HepG2 (cell line): ENCODE measurements at regions not wholly inside any gene's neighbourhood (a gene's known extent, or its start where the extent isn't known, plus 50 kb on each side); places are given as distances from the start of the nearest gene placed in this dataset.

Experiments used
- ATAC-seq: fragments of 200-7000 bp; cut with Tn5 transposase; 3 replicates; pipeline ENCODE4 v1.9.1; 2020; ENCODE audit warnings: mild to moderate bottlenecking, moderate library complexity
- BruUV-seq: library from RNA; stranded (reverse); fragments of 400-500 nt; replicated peaks from 2 replicates; lab custom pipeline; 2021; lab: Mats Ljungman, UMichigan
- CTCF ChIA-PET: fragments of 300-600 bp; formaldehyde crosslinking; extraction: SDS; loops from one replicate; lab custom pipeline; 2021; ENCODE audit warnings: low total read pairs, inconsistent platforms, low intra/inter-chr PET ratio; lab: Yijun Ruan, JAX
- POLR2A ChIA-PET: fragments of 350-600 bp; sonication (Branson Sonifier 250); formaldehyde crosslinking; loops from one replicate; lab custom pipeline; 2020; ENCODE audit warnings: antibody characterized with exemption, inconsistent platforms; lab: Yijun Ruan, JAX
- DNase-seq: peaks from one replicate; pipeline ENCODE4 v3.0.0-alpha.2; 2015; ENCODE audit warnings: low spot score
- FAIRE-seq: peaks from 3 replicates; lab custom pipeline; 2011; peaks lifted over from hg19 to GRCh38; lab: Jason Lieb, UNC
- H2AFZ ChIP-seq: one replicate; pipeline ENCODE4 v1.6.1; 2011; ENCODE audit warnings: low read length, inconsistent platforms
- H3K27ac ChIP-seq: fragments of 300-600 bp; 3 replicates; pipeline ENCODE4 v1.8.0; 2011; ENCODE audit warnings: mixed run types, mild to moderate bottlenecking, mixed read lengths, low read length, inconsistent platforms; ENCODE audit not compliant: insufficient read depth; ENCODE audit errors: extremely low read length
- H3K27me3 ChIP-seq, 2 experiments: fragments of 200-600 bp in 1 of 2; 2 replicates in 1 of 2; 3 replicates in 1 of 2; pipeline versions ENCODE4 v1.6.0 to v1.8.0; 2011; ENCODE audit warnings: low read length in 2 of 2, mild to moderate bottlenecking in 2 of 2, moderate library complexity in 2 of 2, inconsistent platforms in 1 of 2; ENCODE audit not compliant: insufficient read depth in 2 of 2, control insufficient read depth in 1 of 2
- H3K36me3 ChIP-seq, 2 experiments: fragments of 200-600 bp in 1 of 2; replicated peaks in 1 of 2; 2 replicates in 1 of 2; 3 replicates in 1 of 2; pipeline versions ENCODE4 v1.5.1 to v1.8.0; 2011; ENCODE audit warnings: low read length in 2 of 2, inconsistent platforms in 1 of 2; ENCODE audit not compliant: insufficient read depth in 2 of 2, control insufficient read depth in 1 of 2
- H3K4me1 ChIP-seq: 2 replicates; pipeline ENCODE4 v1.5.1; 2012; ENCODE audit warnings: low read length, inconsistent platforms; ENCODE audit not compliant: insufficient read depth
- H3K4me2 ChIP-seq: 2 replicates; pipeline ENCODE4 v1.6.0; 2011; ENCODE audit warnings: low read depth, low read length, inconsistent platforms
- H3K4me3 ChIP-seq, 3 experiments: fragments of 200-600 bp in 1 of 3; sonication (generic), shearing (Covaris generic) in 1 of 3; replicated peaks in 1 of 3; 2 replicates each; pipeline ENCODE4 v1.5.1; 2011 to 2016; ENCODE audit warnings: low read length in 3 of 3, inconsistent platforms in 2 of 3, low read depth in 2 of 3, mild to moderate bottlenecking in 2 of 3, control low read depth in 1 of 3, mixed read lengths in 1 of 3; ENCODE audit not compliant: insufficient read depth in 1 of 3
- H3K79me2 ChIP-seq: one replicate; pipeline ENCODE4 v1.6.1; 2011; ENCODE audit warnings: low read length, inconsistent platforms; ENCODE audit not compliant: insufficient read depth
- H3K9ac ChIP-seq: 2 replicates; pipeline ENCODE4 v1.6.0; 2011; ENCODE audit warnings: mild to moderate bottlenecking, low read depth, low read length, inconsistent platforms; ENCODE audit not compliant: insufficient read depth
- H3K9me3 ChIP-seq: 2 replicates; pipeline ENCODE4 v1.5.1; 2012; ENCODE audit warnings: mild to moderate bottlenecking, low read length
- H4K20me1 ChIP-seq: 2 replicates; pipeline ENCODE4 v1.6.0; 2011; ENCODE audit warnings: inconsistent platforms, mild to moderate bottlenecking, low read length, moderate library complexity; ENCODE audit not compliant: insufficient read depth
- GTF3A ChIP-seq: sonication (generic); formaldehyde crosslinking; conservative IDR thresholded peaks from 2 replicates; pipeline ENCODE4 v1.4.0; 2020; ENCODE audit warnings: mild to moderate bottlenecking, missing genetic modification reagents
- HOXA9 ChIP-seq: sonication (generic); formaldehyde crosslinking; IDR thresholded peaks from 2 replicates; pipeline ENCODE4 v1.8.1; 2022; ENCODE audit warnings: missing genetic modification reagents, mild to moderate bottlenecking, moderate library complexity, borderline replicate concordance
- IRF2 ChIP-seq: IDR thresholded peaks from 2 replicates; pipeline ENCODE4 v1.6.1; 2018; ENCODE audit warnings: missing genetic modification reagents, missing compliant biosample characterization
- JUN ChIP-seq: sonication (generic); formaldehyde crosslinking; IDR thresholded peaks from 2 replicates; pipeline ENCODE4 v1.4.0; 2020; ENCODE audit warnings: mild to moderate bottlenecking, missing genetic modification reagents
- NFE2L1 ChIP-seq: sonication (generic); formaldehyde crosslinking; IDR thresholded peaks from 2 replicates; pipeline ENCODE4 v1.4.0; 2020; ENCODE audit warnings: missing genetic modification reagents, mild to moderate bottlenecking, borderline replicate concordance
- NFIB ChIP-seq: sonication (generic); formaldehyde crosslinking; IDR thresholded peaks from 2 replicates; pipeline ENCODE4 v1.9.0; 2021; ENCODE audit warnings: missing genetic modification reagents, mild to moderate bottlenecking, borderline replicate concordance
- RFX3 ChIP-seq: IDR thresholded peaks from 2 replicates; pipeline ENCODE4 v1.6.1; 2016; ENCODE audit warnings: missing biosample characterization, missing genetic modification reagents
- SETDB1 ChIP-seq: sonication (generic); formaldehyde crosslinking; IDR thresholded peaks from 2 replicates; pipeline ENCODE4 v1.5.1; 2020; ENCODE audit warnings: missing genetic modification reagents, mild to moderate bottlenecking, borderline replicate concordance
- ZNF619 ChIP-seq: sonication (generic); formaldehyde crosslinking; IDR thresholded peaks from 2 replicates; pipeline ENCODE4 v1.4.0; 2020; ENCODE audit warnings: mild to moderate bottlenecking, missing genetic modification reagents
- ZNF7 ChIP-seq: IDR thresholded peaks from 2 replicates; pipeline ENCODE4 v1.6.1; 2016; ENCODE audit warnings: missing biosample characterization, missing genetic modification reagents
- WGBS: methylation state at CpG from one replicate; pipeline ENCODE4 v1.1.6; 2017; ENCODE audit warnings: low lambda C conversion rate; 5-methylcytosine and 5-hydroxymethylcytosine counted together
- in situ Hi-C: cut with HindIII; loops from 2 replicates; pipeline ENCODE4 v1.10.0; 2017; ENCODE audit warnings: low pct_unique_long_range_greater_than_20kb; ENCODE audit not compliant: extremely low pct_ligation_motif_present
- intact Hi-C: fragments of 100-400 bp; cut with micrococcal nuclease; formaldehyde crosslinking; loops from one replicate; pipeline ENCODE4 v1.10.0; 2022; ENCODE audit not compliant: unreplicated experiment
- TF ChIP-seq, protein P1 (sequence below): sonication (generic); formaldehyde crosslinking; IDR thresholded peaks from 2 replicates; pipeline ENCODE4 v1.8.1; 2023; ENCODE audit warnings: mild to moderate bottlenecking, missing genetic modification reagents, borderline replicate concordance
- TF ChIP-seq, protein P2 (sequence below): sonication (generic); formaldehyde crosslinking; IDR thresholded peaks from 2 replicates; pipeline ENCODE4 v1.9.0; 2021; ENCODE audit warnings: missing genetic modification reagents, mild to moderate bottlenecking, borderline replicate concordance
- TF ChIP-seq, protein P3 (sequence below): sonication (generic); formaldehyde crosslinking; IDR thresholded peaks from 2 replicates; pipeline ENCODE4 v1.5.1; 2020; ENCODE audit warnings: missing genetic modification reagents, mild to moderate bottlenecking, borderline replicate concordance

DNA sequence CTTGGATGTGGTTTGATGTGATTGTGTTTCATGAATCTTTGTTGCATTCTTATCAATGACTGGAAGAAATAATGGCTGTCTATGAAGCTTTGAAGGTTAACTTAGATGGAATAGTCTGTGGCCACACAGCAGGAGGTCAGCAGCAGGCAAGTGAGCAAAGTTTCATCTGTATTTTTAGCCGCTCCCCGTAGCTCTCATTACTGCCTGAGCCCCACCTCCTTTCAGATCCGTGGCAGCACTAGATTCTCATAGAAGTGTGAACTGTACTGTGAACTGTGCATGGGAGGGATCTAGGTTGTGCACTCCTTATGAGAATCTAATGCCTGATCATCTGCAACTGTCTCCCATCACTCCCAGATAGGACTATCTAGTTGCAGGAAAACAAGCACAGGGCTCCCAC lies 660.2 kb downstream of the EPHA7 start:
- no peak overlapping the region for H3K4me3 ChIP-seq
- CTCF ChIA-PET = no interaction called here
- POLR2A ChIA-PET = no interaction called here
- in situ Hi-C loops (no loop called here), intact Hi-C loops (no loop called here)
- no peak overlapping the region for H2AFZ ChIP-seq
- H3K9ac ChIP-seq = no peak overlapping the region
- ATAC-seq (no peak), FAIRE-seq (no peak), DNase-seq (no peak)
- WGBS = 0% methylated on average over 3 of the region's 3 CpGs
- no peaks in the 10 kb centered on the region for H3K27me3 ChIP-seq
- H3K27ac ChIP-seq = no peak overlapping the region
- H3K36me3 ChIP-seq = no peaks in the 10 kb centered on the region
- H3K79me2 ChIP-seq = no peaks in the 10 kb centered on the region
- no peaks in the 10 kb centered on the region for H4K20me1 ChIP-seq
- BruUV-seq = no TSS peak
- no peaks in the 10 kb centered on the region for H3K4me1 ChIP-seq
- H3K4me2 ChIP-seq = no peak overlapping the region
- TF ChIP-seq GTF3A (CRISPR knock-in tag) = no peak
- TF ChIP-seq SETDB1 (CRISPR knock-in tag) = no peak
- TF ChIP-seq IRF2 = no peak
- TF ChIP-seq, protein P1, sequence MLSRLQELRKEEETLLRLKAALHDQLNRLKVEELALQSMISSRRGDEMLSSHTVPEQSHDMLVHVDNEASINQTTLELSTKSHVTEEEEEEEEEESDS (CRISPR knock-in tag) = no peak
- TF ChIP-seq, protein P2, sequence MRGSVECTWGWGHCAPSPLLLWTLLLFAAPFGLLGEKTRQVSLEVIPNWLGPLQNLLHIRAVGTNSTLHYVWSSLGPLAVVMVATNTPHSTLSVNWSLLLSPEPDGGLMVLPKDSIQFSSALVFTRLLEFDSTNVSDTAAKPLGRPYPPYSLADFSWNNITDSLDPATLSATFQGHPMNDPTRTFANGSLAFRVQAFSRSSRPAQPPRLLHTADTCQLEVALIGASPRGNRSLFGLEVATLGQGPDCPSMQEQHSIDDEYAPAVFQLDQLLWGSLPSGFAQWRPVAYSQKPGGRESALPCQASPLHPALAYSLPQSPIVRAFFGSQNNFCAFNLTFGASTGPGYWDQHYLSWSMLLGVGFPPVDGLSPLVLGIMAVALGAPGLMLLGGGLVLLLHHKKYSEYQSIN = no peak
- TF ChIP-seq NFE2L1 (CRISPR knock-in tag) = no peak
- no peak for TF ChIP-seq HOXA9
- TF ChIP-seq ZNF7 (CRISPR knock-in tag) = no peak
- no peak for TF ChIP-seq ZNF619 (CRISPR knock-in tag)
- TF ChIP-seq, protein P3, sequence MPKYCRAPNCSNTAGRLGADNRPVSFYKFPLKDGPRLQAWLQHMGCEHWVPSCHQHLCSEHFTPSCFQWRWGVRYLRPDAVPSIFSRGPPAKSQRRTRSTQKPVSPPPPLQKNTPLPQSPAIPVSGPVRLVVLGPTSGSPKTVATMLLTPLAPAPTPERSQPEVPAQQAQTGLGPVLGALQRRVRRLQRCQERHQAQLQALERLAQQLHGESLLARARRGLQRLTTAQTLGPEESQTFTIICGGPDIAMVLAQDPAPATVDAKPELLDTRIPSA (CRISPR knock-in tag) = no peak
- no peak for TF ChIP-seq NFIB
- TF ChIP-seq JUN (CRISPR knock-in tag) = no peak
- TF ChIP-seq RFX3 (CRISPR knock-in tag) = no peak
- no peaks in the 10 kb centered on the region for H3K9me3 ChIP-seq
